ENCODE measurements at regions not wholly inside any gene's neighbourhood (a gene's known extent, or its start where the extent isn't known, plus 50 kb on each side); places are given as distances from the start of the nearest gene placed in this dataset.
"Not testable (repeated sequence)": the region's sequence is repeated elsewhere in the genome, so short reads cannot be mapped to it uniquely, and the experiment has no call there.

DNA sequence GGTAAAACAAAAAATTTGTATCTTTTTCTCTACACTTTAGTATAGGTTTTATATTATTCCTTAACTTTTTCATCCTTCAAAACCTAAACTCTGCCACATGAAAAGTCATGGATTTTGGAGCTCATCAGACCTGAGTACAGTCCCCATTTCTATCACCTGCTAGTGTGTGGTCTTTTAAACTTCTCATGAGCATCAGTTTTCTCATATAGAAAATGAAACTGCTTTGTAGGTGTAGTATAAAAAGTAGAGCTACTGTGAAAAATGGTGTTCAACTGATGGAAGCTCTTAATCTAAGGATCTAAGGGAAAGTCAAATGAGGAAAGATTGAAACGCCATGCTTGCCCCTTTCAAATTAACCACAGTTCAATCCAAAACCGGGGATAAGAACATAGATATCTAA lies 686.5 kb downstream of the MECOM start:
- DNase-seq (ENCODE audit: low spot score) = no peak

- DNase-seq (ENCODE audit: low spot score) = no peak
Observed at GRCh38 chr3:168975576-168975975, 687.9 kb downstream of the MECOM start.

DNA sequence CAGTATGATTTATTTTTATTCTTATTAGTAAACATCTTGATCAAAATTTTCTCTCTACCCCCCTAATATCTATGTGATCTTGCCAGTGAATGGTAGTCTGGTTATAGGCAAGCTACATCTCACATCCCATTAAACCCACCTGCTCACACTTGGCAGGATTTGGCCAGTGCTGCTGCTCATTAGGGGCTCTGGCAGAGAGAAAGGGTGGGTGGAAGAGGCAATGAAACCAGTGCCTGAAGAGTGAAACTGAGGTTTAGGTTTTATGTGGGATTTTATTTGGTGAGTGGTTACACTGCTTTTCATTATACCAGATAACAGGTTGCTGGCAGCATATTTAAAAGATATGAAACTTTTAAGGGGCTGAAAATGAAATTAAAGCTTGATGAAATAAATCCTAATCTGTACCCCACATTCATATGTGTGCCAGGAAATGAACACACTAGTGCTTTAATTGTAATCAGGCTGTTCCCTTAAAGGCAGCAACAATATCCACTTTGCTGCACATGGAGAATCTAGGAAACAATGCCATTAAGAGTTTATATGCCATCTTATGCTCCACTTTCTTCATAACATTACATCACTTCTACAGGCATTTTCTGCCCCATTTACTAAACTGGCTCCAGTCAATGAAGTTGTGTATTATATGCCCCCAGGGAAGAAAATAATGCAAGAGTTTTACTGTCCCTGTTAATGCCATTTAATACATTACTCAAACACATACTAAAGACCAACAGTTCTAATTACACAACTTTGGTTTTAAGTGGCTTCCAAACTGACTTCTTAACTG lies 688.7 kb downstream of the MECOM start:
- DNase-seq (ENCODE audit: low spot score) = no peak

DNA sequence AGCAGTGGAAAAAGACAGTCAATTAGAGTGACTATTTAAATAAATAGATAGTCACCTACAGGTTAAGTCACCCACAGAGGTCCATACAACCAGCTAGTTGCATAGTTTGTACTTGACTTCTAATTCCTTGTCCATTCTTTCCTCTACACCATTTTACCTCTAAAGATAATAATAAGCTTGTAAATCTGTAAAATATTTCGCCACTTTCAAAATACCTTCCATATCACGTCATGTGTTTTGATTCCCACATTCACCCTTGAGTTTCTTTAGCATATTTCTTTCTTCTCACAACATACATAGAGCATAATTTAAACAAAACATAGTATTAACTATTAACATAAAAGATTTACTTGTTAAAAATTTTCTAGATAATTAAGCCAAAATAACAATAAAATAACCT lies 689.6 kb downstream of the MECOM start:
- DNase-seq (ENCODE audit: low spot score) = no peak

DNA sequence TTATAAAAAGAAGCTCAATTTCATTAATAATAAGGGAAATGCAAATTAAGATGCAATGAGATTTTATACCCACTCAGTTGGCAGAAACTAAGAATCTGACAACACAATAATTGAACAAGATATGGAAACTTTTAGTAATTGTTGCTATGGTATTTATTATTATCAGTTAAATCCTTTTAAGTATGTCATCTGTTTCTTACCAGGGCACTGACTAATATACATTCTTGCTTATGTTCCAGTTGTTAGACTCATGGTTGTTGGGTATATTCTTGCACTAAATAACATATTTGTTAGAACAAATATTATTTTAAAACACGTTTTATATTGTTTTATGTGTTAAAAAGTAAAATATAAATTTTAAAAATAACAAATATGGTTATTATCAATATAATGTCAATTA lies 690.3 kb downstream of the MECOM start:
- DNase-seq (ENCODE audit: low spot score) = no peak

DNA sequence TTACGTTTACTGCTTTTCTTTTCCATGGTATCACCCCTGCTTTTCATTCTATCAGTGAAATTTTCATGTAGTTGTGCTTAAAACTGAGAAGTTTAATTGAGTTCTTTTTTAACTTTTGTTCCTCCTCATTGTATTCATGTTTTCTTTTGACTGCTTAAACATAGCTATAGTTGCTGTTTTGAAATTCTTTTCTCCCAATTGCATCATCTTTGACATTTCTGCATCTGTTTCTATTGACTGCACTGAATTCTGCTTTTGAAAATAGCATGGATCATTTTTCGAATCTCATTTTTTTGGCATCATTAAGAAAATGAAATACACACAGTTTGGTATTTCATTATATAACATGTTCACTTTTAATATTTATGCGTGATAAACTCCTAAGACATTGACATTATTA lies 694.9 kb downstream of the MECOM start:
- DNase-seq (ENCODE audit: low spot score) = no peak

- DNase-seq (ENCODE audit: low spot score) = no peak
Observed at GRCh38 chr3:168964736-168965135, 698.8 kb downstream of the MECOM start.

DNA sequence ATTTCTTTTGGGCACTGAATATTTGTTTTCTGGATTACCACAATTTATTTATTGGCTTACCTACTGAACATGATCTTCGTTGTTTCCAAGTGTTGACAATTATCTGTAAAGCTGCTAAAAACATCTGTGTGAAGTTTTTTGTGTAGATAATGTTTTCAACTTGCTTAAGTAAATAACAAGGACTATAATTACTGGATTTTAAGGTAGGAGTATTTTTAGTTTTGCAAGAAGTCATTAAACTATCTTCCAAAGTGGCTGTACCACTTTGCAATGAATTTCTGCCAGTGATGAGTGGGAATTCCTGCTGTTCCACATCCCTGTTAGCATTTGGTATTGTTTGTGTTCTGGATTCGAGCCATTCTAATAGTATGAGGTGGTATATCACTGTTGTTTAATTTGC lies 702.2 kb downstream of the MECOM start:
- DNase-seq (ENCODE audit: low spot score) = no peak

DNA sequence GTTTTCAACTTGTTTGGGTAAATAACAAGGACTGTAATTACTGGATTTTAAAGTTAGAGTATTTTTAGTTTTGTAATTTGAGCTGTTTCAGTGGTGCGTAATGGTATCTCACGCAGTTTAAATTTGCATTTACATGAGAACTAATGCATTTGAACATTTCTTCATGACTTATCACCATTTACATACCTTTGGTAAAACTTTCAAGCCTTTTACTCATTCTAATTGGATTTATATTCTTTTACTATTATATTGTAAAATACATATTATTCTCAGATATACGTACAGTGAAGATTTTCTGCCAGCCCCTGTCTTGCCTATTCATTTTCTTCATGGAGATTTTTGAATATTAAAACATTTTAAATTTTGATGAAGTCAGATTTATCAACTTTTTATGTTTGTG lies 703.8 kb downstream of the MECOM start:
- no peak for DNase-seq (ENCODE audit: low spot score)

DNA sequence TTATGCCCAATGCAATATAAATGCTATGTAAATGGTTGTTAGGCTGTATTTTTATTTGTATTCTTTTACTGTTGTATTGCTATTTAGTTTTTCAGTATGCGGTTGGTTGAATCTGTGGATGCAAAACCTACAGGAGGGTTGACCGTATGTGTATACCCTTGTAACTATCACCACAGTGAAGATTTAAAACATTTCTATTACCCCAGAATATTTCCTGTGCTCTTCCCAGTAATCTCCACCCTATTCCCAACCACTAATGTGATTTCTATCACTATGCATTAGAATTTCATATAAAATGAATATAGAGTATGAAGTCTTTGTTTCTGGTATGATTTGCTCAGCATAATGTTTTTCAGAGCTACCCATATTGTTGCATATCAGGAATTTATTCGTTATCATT lies 705.0 kb downstream of the MECOM start:
- no peak for DNase-seq (ENCODE audit: low spot score)

GRCh38 chr3:168956076-168956475 lies 707.4 kb downstream of the MECOM start:
- DNase-seq (ENCODE audit: low spot score) = no peak

GRCh38 chr3:168952551-168952950 lies 711.0 kb downstream of the MECOM start:
- DNase-seq (ENCODE audit: low spot score) = peak; percentile 47

GRCh38 chr3:168951884-168952283 lies 711.6 kb downstream of the MECOM start:
- DNase-seq (ENCODE audit: low spot score) = no peak

DNA sequence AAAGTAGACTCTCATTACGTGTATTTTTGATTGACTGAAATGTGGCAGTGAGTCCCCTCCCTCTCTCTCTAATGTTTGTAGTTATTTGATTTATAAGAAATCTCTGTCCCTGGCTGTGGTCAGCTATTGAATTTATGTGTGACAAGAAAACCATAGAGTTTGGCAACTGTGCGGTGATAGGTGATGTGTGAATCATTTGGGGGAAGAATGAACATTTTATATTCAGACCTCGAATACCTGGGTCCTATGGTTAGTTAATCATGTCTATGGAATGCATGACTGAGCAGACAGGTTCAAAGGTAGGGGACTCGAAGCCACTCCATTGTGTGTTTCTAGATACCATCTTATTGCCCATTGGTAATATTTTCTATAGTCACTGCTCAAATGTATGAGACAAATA lies 712.1 kb downstream of the MECOM start:
- DNase-seq (ENCODE audit: low spot score) = peak; percentile 69

DNA sequence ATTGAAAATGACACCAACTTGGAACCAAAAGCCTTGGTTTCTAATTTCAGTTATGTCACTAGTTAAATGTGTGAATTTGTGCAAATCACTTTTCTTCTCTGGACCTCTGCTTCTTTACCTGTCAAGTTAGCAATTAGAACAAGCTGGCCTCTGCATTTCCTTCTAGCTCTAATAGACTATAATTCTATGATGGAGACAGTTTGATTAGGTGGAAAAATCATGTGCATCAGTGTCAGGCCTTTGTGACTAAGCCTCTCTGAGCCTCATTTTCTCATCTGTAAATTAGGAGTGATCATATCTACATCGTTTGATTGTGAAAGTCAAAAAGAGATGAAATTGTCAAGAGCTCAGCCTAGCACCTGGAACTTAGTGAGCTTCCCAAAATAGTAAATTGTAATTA lies 712.9 kb downstream of the MECOM start:
- DNase-seq (ENCODE audit: low spot score) = no peak

- no peak for DNase-seq (ENCODE audit: low spot score)
Observed at GRCh38 chr3:168939651-168940238, 723.8 kb downstream of the MECOM start.

DNA sequence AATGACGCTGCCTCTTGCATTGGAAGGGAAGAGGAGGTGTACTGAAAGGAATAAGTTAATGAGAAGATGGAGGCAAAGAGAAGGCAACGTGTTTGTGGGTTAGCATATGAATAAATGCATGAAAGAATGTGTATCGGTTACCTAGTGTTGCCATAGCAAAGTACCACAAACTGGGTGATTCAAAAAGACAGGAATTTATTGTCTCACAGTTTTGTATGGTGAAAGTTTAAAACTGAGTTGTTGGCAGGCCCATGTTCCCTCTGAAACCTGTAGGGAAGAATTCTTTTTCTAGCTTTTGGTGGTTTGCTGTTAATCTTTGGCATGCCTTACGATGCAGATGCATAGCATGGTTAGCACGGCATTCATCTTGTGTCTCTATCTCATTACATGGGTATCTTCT lies 729.9 kb downstream of the MECOM start:
- DNase-seq (ENCODE audit: low spot score) = no peak

DNA sequence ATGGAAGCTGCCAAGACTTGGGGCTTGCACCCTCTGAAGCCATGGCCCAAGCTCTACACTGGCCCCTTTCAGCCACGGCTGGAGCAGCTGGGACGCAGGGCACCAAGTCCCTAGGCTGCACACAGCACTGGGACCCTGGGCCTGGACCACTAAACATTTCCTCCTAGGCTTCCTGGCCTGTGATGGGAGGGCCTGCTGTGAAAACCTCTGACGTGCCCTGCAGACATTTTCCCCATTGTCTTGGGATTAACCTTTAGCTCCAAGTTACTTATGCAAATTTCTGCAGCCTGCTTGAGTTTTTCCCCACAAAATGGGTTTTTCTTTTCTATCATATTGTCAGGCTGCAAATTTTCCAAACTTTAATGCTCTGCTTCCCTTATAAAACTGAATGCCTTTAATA lies 733.5 kb downstream of the MECOM start:
- not testable (repeated sequence) for DNase-seq (ENCODE audit: low spot score)

GRCh38 chr3:168926426-168926825 lies 737.1 kb downstream of the MECOM start:
- no peak for DNase-seq (ENCODE audit: low spot score)

DNA sequence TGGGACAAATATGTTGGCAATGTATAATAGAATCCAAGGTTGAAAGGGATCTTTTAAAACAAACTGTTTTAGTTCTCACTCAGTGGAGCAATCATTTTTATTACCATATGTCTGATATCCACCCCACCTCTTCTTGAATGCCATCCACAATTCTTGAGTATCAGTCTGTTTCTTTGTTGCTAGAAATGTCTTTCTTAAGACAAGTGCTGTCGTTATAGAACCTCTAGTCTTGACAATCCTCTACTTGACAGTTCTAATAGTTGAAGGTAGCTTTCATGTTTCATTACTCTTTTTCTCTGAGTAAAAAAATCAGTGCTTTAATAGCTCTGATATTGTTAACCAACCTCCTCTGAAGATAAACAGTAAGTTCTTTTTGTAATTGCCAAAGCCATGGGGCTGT lies 737.9 kb downstream of the MECOM start:
- no peak for DNase-seq (ENCODE audit: low spot score)

DNA sequence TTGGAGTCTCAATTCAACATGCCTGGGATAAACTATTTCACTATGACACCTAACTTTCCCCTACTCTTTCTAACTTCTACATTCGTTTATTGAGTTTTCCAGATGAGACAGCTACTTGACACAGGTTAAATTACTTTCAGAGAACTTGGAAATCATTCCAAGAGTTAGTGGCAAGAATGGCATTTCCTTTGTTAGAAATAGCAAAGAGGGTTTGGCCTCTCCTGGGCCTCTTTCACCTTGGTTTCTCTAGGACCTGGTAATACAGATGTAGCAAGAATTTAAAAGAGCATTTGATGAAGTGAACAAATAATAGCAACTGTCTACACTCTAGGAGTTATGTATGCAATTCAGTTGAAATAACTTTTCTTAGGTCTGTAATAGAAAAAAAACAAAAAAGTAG lies 748.9 kb downstream of the MECOM start:
- no peak for DNase-seq (ENCODE audit: low spot score)

- no peak for DNase-seq (ENCODE audit: low spot score)
Observed at GRCh38 chr3:168909260-168909659, 754.3 kb downstream of the MECOM start.

- DNase-seq (ENCODE audit: low spot score) = no peak
Observed at GRCh38 chr3:168895419-168895818, 768.1 kb downstream of the MECOM start.

DNA sequence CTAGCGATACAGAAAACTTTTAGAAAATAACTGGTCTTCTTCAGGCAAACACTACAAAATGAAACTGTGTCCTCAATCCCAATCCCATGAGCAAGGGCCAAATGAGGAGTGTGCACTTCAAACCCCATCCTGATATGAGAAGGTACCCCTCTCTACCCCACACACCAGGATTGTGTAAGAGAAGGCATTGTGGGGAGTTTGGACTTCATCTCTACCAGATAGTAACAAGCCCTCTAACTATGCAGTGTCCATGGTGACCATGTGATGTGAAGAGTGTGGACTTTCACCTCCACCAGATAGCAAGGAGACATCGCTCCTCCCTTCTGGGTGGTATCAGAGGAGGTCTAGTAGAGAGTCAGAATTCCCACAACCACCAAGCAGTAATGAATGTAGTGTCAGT lies 769.3 kb downstream of the MECOM start:
- no peak for DNase-seq (ENCODE audit: low spot score)
